Prostate gland (tissue), 2 donors: ENCODE measurements at regions not wholly inside any gene's neighbourhood (a gene's known extent, or its start where the extent isn't known, plus 50 kb on each side); places are given as distances from the start of the nearest gene placed in this dataset.
"Not testable (repeated sequence)": the region's sequence is repeated elsewhere in the genome, so short reads cannot be mapped to it uniquely, and the experiment has no call there.

Experiments
- DNase-seq: peaks from one replicate; pipeline ENCODE4 v3.0.0-alpha.2; 2019; ENCODE audit warnings: low spot score
- H3K27ac ChIP-seq, 2 donors: fragments of 200-600 bp; sonication (generic); 2 replicates each; pipeline ENCODE4 v1.5.1; 2017 to 2019
- H3K27me3 ChIP-seq: fragments of 200-600 bp; sonication (generic); replicated peaks from 2 replicates; pipeline ENCODE4 v1.5.1; 2019; ENCODE audit not compliant: insufficient read depth
- H3K36me3 ChIP-seq, 2 donors: fragments of 200-600 bp; sonication (generic); 1 replicate in 1 of 2; 2 replicates in 1 of 2; pipeline versions ENCODE4 v1.5.1 to v1.8.1; 2017 to 2019
- H3K4me1 ChIP-seq: fragments of 200-600 bp; sonication (generic); replicated peaks from 2 replicates; pipeline ENCODE4 v1.5.1; 2019
- H3K4me3 ChIP-seq, 2 donors: fragments of 200-600 bp; sonication (generic); 2 replicates each; pipeline ENCODE4 v1.5.1; 2017 to 2019
- H3K9me3 ChIP-seq: fragments of 200-600 bp; sonication (generic); 2 replicates; pipeline ENCODE4 v1.5.1; 2017
- POLR2A ChIP-seq: fragments of 450-650 bp; IDR thresholded peaks from one replicate; pipeline ENCODE4 v1.6.1; 2016; ENCODE audit warnings: antibody characterized with exemption, mild to moderate bottlenecking
- POLR2AphosphoS5 ChIP-seq: sonication (generic); formaldehyde crosslinking; IDR thresholded peaks from one replicate; pipeline ENCODE4 v1.6.1; 2017; ENCODE audit warnings: antibody characterized with exemption
- WGBS: methylation state at CpG from one replicate; pipeline ENCODE4 v1.1.5; 2018; 5-methylcytosine and 5-hydroxymethylcytosine counted together
- intact Hi-C: fragments of 100-400 bp; cut with DNase I; formaldehyde crosslinking; loops from one replicate; pipeline ENCODE4 v1.14.2; 2022
- TF ChIP-seq, protein P1 (sequence below), 4 experiments: fragments of 200-600 bp in 2 of 4; fragments of 450-650 bp in 2 of 4; sonication (generic) in 2 of 4; IDR thresholded peaks; 1 replicate in 3 of 4; 2 replicates in 1 of 4; pipeline ENCODE4 v1.5.1; 2016 to 2019; ENCODE audit warnings: antibody characterized with exemption in 4 of 4, mild to moderate bottlenecking in 2 of 4, moderate library complexity in 2 of 4

DNA sequence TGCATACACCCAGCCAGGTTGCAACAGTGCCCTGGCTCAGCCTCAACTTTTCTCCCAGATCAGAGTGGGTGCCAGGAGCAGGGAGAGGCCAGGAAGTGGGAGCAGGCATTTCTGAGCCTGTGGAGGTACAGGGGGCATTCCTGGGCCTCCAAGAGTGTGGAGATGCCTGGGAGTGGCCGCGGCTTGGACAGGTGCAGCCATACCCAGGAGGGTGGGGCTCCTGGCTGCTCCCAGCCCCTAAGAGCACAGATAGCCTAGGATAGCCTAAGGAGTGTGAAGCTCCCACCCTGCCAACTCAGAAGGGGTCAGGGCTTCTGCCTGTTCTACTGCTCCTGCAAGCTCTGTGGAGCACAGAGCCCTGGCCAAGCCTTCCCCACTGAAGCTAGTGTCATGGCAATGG lies 543.4 kb downstream of the RPL10L start:
- Histone ChIP-seq H3K4me1 (no peaks in the 10 kb centered on the region), H3K4me3 (no peak overlapping the region), H3K27ac (no peak overlapping the region), H3K9me3 (no peaks in the 10 kb centered on the region), H3K27me3 (no peaks in the 10 kb centered on the region), H3K36me3 (no peaks in the 10 kb centered on the region)
- TF ChIP-seq POLR2A (no peak), POLR2AphosphoS5 (no peak)
- TF ChIP-seq, protein P1, sequence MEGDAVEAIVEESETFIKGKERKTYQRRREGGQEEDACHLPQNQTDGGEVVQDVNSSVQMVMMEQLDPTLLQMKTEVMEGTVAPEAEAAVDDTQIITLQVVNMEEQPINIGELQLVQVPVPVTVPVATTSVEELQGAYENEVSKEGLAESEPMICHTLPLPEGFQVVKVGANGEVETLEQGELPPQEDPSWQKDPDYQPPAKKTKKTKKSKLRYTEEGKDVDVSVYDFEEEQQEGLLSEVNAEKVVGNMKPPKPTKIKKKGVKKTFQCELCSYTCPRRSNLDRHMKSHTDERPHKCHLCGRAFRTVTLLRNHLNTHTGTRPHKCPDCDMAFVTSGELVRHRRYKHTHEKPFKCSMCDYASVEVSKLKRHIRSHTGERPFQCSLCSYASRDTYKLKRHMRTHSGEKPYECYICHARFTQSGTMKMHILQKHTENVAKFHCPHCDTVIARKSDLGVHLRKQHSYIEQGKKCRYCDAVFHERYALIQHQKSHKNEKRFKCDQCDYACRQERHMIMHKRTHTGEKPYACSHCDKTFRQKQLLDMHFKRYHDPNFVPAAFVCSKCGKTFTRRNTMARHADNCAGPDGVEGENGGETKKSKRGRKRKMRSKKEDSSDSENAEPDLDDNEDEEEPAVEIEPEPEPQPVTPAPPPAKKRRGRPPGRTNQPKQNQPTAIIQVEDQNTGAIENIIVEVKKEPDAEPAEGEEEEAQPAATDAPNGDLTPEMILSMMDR (IDR thresholded peaks at IDR 0.05): no peak
- 100% methylated on average over 2 of the region's 2 CpGs for WGBS
- intact Hi-C loops: no loop called here
- no peak for DNase-seq

DNA sequence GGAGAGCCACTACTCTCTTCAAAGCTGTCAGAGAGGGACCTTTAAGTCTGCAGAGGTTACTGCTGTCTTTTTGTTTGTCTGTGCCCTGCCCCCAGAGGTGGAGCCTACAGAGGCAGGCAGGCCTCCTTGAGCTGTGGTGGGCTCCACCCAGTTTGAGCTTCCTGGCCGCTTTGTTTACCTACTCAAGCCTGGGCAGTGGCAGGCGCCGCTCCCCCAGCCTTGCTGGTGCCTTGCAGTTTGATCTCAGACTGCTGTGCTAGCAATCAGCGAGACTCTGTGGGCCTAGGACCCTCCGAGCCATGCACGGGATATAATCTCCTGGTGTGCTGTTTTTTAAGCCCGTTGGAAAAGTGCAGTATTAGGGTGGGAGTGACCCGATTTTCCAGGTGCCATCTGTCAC lies 550.7 kb downstream of the RPL10L start:
- DNase-seq, H3K27me3 ChIP-seq, H3K36me3 ChIP-seq, H3K4me3 ChIP-seq, H3K9me3 ChIP-seq, H3K4me1 ChIP-seq, H3K27ac ChIP-seq, intact Hi-C loops: not testable (repeated sequence)
- WGBS: 95% methylated on average over 8 of the region's 8 CpGs

DNA sequence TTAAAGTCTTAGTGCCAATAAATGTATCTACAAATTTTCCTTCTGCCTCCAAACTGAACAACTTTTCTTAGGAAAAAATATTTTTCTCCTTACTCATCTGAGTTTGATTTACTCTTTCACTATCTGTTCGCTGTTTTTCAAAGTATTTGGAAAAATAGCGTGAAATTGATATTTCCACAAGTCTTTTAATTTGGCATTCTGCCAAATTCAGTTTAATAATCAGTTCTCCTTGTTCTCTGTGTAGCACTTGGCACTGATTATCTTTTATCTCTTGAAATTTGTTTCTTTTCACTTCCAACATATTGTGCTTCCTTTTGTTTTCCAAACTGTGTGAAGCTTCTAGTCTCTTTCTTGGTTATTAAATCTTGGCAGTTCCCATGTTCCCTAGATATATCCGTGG lies 559.8 kb downstream of the RPL10L start:
- intact Hi-C loops: no loop called here
- Histone ChIP-seq H3K27me3 (no peaks in the 10 kb centered on the region), H3K4me1 (no peaks in the 10 kb centered on the region), H3K36me3 (no peaks in the 10 kb centered on the region), H3K27ac (no peak overlapping the region), H3K9me3 (no peaks in the 10 kb centered on the region), H3K4me3 (no peak overlapping the region)
- 43% methylated on average over 3 of the region's 3 CpGs for WGBS
- DNase-seq: no peak
- TF ChIP-seq POLR2AphosphoS5 (no peak), POLR2A (no peak)
- TF ChIP-seq, protein P1 (IDR thresholded peaks at IDR 0.05): no peak

DNA sequence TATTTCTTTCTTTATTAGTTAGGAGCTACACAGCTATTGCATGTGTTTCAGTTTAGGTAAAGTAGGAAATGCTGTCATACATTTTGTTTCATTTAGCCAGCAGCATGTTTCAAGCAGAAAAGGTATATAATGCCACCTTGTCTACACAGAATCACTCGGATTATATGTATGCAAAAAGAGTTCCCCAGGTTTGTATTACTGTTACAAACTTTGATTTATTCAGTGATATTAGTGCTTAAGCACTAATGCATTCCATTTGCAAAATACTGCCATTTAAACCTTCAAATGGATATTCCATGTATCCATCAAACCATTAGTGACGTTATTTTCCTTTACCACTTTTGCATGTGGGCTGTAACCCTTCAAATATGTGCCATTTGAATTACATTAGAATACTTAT lies 564.0 kb downstream of the RPL10L start:
- H3K4me3 ChIP-seq: no peak overlapping the region
- no peak overlapping the region for H3K27ac ChIP-seq
- WGBS: 87% methylated on average over 2 of the region's 2 CpGs
- no peaks in the 10 kb centered on the region for H3K27me3 ChIP-seq
- no peaks in the 10 kb centered on the region for H3K36me3 ChIP-seq
- H3K4me1 ChIP-seq: no peaks in the 10 kb centered on the region
- TF ChIP-seq POLR2A (no peak), POLR2AphosphoS5 (no peak)
- TF ChIP-seq, protein P1 (IDR thresholded peaks at IDR 0.05): no peak
- no peak for DNase-seq
- intact Hi-C loops: no loop called here
- no peaks in the 10 kb centered on the region for H3K9me3 ChIP-seq

DNA sequence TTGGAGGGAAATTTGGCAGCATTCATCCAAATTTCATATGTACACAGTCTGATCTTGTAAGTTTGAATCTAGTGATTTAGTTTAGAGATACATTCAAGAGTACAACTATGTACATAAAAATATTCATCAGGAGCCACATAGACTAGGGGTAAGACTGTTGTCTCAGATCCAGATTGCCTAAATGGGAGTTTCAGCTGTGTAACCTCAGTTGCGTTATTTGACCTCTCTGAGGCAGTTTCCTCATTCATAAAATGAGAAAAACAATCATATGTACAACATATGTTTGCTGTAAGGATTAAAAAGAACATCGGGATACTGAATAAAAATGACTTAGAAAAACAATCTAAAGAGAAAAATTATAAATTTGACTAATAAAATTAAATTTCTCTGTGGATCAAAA lies 577.5 kb downstream of the RPL10L start:
- no peaks in the 10 kb centered on the region for H3K9me3 ChIP-seq
- no peak overlapping the region for H3K4me3 ChIP-seq
- H3K27me3 ChIP-seq: no peaks in the 10 kb centered on the region
- H3K4me1 ChIP-seq: no peaks in the 10 kb centered on the region
- no peak for DNase-seq
- 71% methylated on average over 2 of the region's 2 CpGs for WGBS
- H3K27ac ChIP-seq: no peak overlapping the region
- intact Hi-C loops: no loop called here
- H3K36me3 ChIP-seq: no peaks in the 10 kb centered on the region
- TF ChIP-seq POLR2A (no peak), POLR2AphosphoS5 (no peak)
- TF ChIP-seq, protein P1 (IDR thresholded peaks at IDR 0.05): no peak

DNA sequence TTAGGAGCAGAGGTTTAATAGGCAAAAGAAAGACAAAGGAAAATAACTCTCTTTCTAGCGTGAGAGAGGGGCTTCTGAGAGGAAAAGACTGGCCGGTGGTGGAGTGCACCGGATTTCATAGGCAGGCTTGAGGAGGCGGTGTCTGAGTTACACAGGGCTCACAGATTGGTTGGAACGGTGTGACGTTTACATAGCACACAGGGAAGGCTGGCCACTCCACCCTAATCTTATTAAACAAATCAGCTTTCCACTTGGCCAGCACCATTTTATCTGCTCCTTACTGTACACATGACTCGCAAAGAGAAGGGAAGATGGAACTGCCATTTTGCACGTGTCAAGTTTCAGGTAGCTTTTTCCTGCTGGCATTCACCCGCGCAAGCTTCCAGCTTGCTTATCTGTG lies 587.7 kb downstream of the RPL10L start:
- intact Hi-C loops: no loop called here
- no peak for DNase-seq
- Histone ChIP-seq H3K4me1 (no peaks in the 10 kb centered on the region), H3K36me3 (no peaks in the 10 kb centered on the region), H3K27ac (no peak overlapping the region), H3K27me3 (no peaks in the 10 kb centered on the region), H3K4me3 (no peak overlapping the region), H3K9me3 (no peaks in the 10 kb centered on the region)
- TF ChIP-seq POLR2AphosphoS5: no peak
- TF ChIP-seq, protein P1 (IDR thresholded peaks at IDR 0.05): no peak
- TF ChIP-seq POLR2A: no peak
- WGBS: 44% methylated on average over 10 of the region's 10 CpGs
